ENCODE measurements at regions not wholly inside any gene's neighbourhood (a gene's known extent, or its start where the extent isn't known, plus 50 kb on each side); places are given as distances from the start of the nearest gene placed in this dataset.

GRCh38 chr10:78886129-78886528 lies 182.6 kb upstream of the ZMIZ1 start:
- ATAC-seq (ENCODE audit: low FRiP score in 2 of 2) (no peak), DNase-seq (no peak)
- H3K36me3 ChIP-seq, result no peaks in the 10 kb centered on the region
- no peak for TF ChIP-seq POLR2A (IDR thresholded peaks at IDR 0.05)
- TF ChIP-seq POLR2AphosphoS5 (IDR thresholded peaks at IDR 0.05), result no peak
- TF ChIP-seq, protein P1, sequence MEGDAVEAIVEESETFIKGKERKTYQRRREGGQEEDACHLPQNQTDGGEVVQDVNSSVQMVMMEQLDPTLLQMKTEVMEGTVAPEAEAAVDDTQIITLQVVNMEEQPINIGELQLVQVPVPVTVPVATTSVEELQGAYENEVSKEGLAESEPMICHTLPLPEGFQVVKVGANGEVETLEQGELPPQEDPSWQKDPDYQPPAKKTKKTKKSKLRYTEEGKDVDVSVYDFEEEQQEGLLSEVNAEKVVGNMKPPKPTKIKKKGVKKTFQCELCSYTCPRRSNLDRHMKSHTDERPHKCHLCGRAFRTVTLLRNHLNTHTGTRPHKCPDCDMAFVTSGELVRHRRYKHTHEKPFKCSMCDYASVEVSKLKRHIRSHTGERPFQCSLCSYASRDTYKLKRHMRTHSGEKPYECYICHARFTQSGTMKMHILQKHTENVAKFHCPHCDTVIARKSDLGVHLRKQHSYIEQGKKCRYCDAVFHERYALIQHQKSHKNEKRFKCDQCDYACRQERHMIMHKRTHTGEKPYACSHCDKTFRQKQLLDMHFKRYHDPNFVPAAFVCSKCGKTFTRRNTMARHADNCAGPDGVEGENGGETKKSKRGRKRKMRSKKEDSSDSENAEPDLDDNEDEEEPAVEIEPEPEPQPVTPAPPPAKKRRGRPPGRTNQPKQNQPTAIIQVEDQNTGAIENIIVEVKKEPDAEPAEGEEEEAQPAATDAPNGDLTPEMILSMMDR (IDR thresholded peaks at IDR 0.05), result no peak
- TF ChIP-seq EP300 (IDR thresholded peaks at IDR 0.05), result no peak
- H3K4me3 ChIP-seq, result no peak overlapping the region
- peaks cover 5 to 21% (median 11%) of the 10 kb centered on the region in 4 donors for H3K9me3 ChIP-seq
- no peaks in the 10 kb centered on the region for H3K27me3 ChIP-seq
- no peaks in the 10 kb centered on the region for H3K4me1 ChIP-seq
- H3K27ac ChIP-seq, result no peak overlapping the region

- 87% methylated on average over 7 of the region's 7 CpGs for WGBS, 2 donors
- DNase-seq, result no peak
- H3K27ac ChIP-seq, result no peak overlapping the region
- no peaks in the 10 kb centered on the region for H3K27me3 ChIP-seq
- no peaks in the 10 kb centered on the region for H3K36me3 ChIP-seq
- no peaks in the 10 kb centered on the region for H3K4me1 ChIP-seq
- no peak overlapping the region for H3K4me3 ChIP-seq
- no peak for ATAC-seq (ENCODE audit: low FRiP score in 2 of 2)
- TF ChIP-seq EP300 (IDR thresholded peaks at IDR 0.05) (no peak), POLR2AphosphoS5 (IDR thresholded peaks at IDR 0.05) (no peak), POLR2A (IDR thresholded peaks at IDR 0.05) (no peak)
- TF ChIP-seq, protein P1 (IDR thresholded peaks at IDR 0.05), result no peak
- peaks cover 5 to 21% (median 11%) of the 10 kb centered on the region in 4 donors for H3K9me3 ChIP-seq
Measured at GRCh38 chr10:78889536-78890063, 179.2 kb upstream of the ZMIZ1 start.

- Histone ChIP-seq H3K4me1 (peaks cover 0 to 3% (median under 1%) of the 10 kb centered on the region in 4 donors), H3K9me3 (peaks cover 0 to 12% (median 7%) of the 10 kb centered on the region in 4 donors), H3K36me3 (no peaks in the 10 kb centered on the region), H3K4me3 (no peak overlapping the region), H3K27ac (no peak overlapping the region), H3K27me3 (no peaks in the 10 kb centered on the region)
- TF ChIP-seq POLR2AphosphoS5 (IDR thresholded peaks at IDR 0.05) (no peak), POLR2A (IDR thresholded peaks at IDR 0.05) (no peak), EP300 (IDR thresholded peaks at IDR 0.05) (no peak)
- TF ChIP-seq, protein P1 (IDR thresholded peaks at IDR 0.05), result no peak
- 70 to 73% methylated on average over 3 of the region's 3 CpGs for WGBS, 2 donors
- ATAC-seq (ENCODE audit: low FRiP score in 2 of 2), result no peak
- no peak for DNase-seq
Measured at GRCh38 chr10:78890506-78890905, 178.3 kb upstream of the ZMIZ1 start.

GRCh38 chr10:78891741-78892140 lies 177.0 kb upstream of the ZMIZ1 start:
- Histone ChIP-seq H3K27me3 (no peaks in the 10 kb centered on the region), H3K9me3 (no peaks in the 10 kb centered on the region), H3K4me3 (no peak overlapping the region), H3K4me1 (peaks cover 3 to 10% (median 7%) of the 10 kb centered on the region in 4 donors), H3K36me3 (no peaks in the 10 kb centered on the region), H3K27ac (no peak overlapping the region)
- 91 to 94% methylated on average over 2 of the region's 2 CpGs for WGBS, 2 donors
- no peak for ATAC-seq (ENCODE audit: low FRiP score in 2 of 2)
- DNase-seq, result no peak
- no peak for TF ChIP-seq POLR2A (IDR thresholded peaks at IDR 0.05)
- no peak for TF ChIP-seq POLR2AphosphoS5 (IDR thresholded peaks at IDR 0.05)
- no peak for TF ChIP-seq EP300 (IDR thresholded peaks at IDR 0.05)
- TF ChIP-seq, protein P1 (IDR thresholded peaks at IDR 0.05), result no peak
